ENCODE measurements at regions not wholly inside any gene's neighbourhood (a gene's known extent, or its start where the extent isn't known, plus 50 kb on each side); places are given as distances from the start of the nearest gene placed in this dataset.

DNA sequence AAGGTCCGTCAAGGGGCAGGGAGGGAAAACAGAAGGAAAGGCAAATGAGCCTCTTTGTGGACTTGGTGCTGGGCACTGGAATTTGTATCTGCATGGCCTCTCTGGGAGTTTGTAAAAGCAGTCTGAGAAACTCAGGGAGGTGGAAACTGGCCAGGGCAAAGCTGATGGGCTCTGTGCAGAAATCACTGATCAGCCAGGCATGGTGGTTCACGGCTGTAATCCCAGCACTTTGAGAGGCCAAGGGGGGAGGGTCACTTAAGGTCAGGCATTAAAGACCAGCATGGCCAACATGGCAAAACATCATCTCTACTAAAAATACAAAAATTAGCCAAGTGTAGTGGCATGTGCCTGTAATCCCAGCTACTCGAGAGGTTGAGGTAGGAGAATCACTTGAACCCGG lies 369.9 kb upstream of the ZNF507 start:
- no peak overlapping the region for H3K9ac ChIP-seq (ENCODE audit: low read length)
- no peaks in the 10 kb centered on the region for H4K20me1 ChIP-seq (ENCODE audit: insufficient read depth, low read length)
- TF ChIP-seq, protein P1, sequence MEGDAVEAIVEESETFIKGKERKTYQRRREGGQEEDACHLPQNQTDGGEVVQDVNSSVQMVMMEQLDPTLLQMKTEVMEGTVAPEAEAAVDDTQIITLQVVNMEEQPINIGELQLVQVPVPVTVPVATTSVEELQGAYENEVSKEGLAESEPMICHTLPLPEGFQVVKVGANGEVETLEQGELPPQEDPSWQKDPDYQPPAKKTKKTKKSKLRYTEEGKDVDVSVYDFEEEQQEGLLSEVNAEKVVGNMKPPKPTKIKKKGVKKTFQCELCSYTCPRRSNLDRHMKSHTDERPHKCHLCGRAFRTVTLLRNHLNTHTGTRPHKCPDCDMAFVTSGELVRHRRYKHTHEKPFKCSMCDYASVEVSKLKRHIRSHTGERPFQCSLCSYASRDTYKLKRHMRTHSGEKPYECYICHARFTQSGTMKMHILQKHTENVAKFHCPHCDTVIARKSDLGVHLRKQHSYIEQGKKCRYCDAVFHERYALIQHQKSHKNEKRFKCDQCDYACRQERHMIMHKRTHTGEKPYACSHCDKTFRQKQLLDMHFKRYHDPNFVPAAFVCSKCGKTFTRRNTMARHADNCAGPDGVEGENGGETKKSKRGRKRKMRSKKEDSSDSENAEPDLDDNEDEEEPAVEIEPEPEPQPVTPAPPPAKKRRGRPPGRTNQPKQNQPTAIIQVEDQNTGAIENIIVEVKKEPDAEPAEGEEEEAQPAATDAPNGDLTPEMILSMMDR (IDR thresholded peaks at IDR 0.05; ENCODE audit: low read depth, low read length), result no peak
- no peak for TF ChIP-seq EZH2phosphoT487 (IDR thresholded peaks at IDR 0.05; ENCODE audit: low read depth)
- no peaks in the 10 kb centered on the region for H3K4me1 ChIP-seq (ENCODE audit: low read length)
- H3K9me3 ChIP-seq (ENCODE audit: insufficient read depth, low read length), result no peaks in the 10 kb centered on the region
- H2AFZ ChIP-seq (ENCODE audit: low read depth, low read length), result no peak overlapping the region
- H3K36me3 ChIP-seq (replicated peaks; ENCODE audit: low read depth, low read length), result no peaks in the 10 kb centered on the region
- no peak overlapping the region for H3K27ac ChIP-seq (ENCODE audit: low read length)
- no peak overlapping the region for H3K4me3 ChIP-seq (ENCODE audit: low read length)
- H3K79me2 ChIP-seq (ENCODE audit: low read length), result no peaks in the 10 kb centered on the region
- no peak overlapping the region for H3K4me2 ChIP-seq (ENCODE audit: low read length)
- H3K27me3 ChIP-seq (ENCODE audit: low read depth, low read length), result no peaks in the 10 kb centered on the region

DNA sequence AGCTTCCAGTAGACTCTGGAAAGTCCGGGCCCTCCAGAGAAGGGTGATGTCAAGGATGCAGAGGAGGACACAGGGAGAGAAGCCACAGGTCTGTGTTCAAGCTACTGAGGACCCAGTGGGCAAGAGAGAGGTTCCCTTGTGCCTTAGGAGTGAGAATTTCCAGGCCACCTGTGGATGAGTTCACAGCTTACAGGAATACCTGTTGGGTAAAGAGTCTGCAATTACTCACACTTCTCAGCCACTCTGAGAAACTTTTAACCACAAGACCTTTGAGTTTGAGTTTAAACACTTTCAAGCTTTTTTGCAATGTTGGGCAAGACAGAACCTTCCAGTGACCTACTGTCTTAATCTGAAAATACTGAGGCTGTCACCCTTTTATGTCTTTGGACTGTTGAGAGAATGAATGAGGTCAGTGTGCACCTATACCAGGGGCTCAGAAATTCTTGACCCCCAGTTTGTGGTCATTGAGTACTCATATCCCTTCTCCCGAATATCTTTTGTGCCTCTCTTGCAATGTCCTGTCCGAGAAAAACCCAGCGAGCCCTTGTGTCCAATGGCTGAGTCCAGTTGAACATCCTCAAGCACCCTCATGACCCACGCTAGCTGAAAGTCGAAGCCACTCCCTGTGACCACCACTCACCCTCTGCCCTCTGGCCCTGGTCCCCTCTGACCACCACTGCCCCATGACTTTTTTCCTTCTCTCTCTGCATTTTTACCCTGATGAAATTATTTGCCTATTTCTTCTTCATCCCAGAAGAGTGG lies 368.5 kb upstream of the ZNF507 start:
- H3K9me3 ChIP-seq (ENCODE audit: insufficient read depth, low read length), result no peaks in the 10 kb centered on the region
- TF ChIP-seq EZH2phosphoT487 (IDR thresholded peaks at IDR 0.05; ENCODE audit: low read depth), result no peak
- TF ChIP-seq, protein P1 (IDR thresholded peaks at IDR 0.05; ENCODE audit: low read depth, low read length), result no peak
- H3K36me3 ChIP-seq (replicated peaks; ENCODE audit: low read depth, low read length), result no peaks in the 10 kb centered on the region
- H3K4me2 ChIP-seq (ENCODE audit: low read length), result no peak overlapping the region
- H3K4me3 ChIP-seq (ENCODE audit: low read length), result no peak overlapping the region
- H2AFZ ChIP-seq (ENCODE audit: low read depth, low read length), result no peak overlapping the region
- H4K20me1 ChIP-seq (ENCODE audit: insufficient read depth, low read length), result no peaks in the 10 kb centered on the region
- no peaks in the 10 kb centered on the region for H3K4me1 ChIP-seq (ENCODE audit: low read length)
- no peak overlapping the region for H3K27ac ChIP-seq (ENCODE audit: low read length)
- no peak overlapping the region for H3K9ac ChIP-seq (ENCODE audit: low read length)
- no peaks in the 10 kb centered on the region for H3K27me3 ChIP-seq (ENCODE audit: low read depth, low read length)
- H3K79me2 ChIP-seq (ENCODE audit: low read length), result no peaks in the 10 kb centered on the region

DNA sequence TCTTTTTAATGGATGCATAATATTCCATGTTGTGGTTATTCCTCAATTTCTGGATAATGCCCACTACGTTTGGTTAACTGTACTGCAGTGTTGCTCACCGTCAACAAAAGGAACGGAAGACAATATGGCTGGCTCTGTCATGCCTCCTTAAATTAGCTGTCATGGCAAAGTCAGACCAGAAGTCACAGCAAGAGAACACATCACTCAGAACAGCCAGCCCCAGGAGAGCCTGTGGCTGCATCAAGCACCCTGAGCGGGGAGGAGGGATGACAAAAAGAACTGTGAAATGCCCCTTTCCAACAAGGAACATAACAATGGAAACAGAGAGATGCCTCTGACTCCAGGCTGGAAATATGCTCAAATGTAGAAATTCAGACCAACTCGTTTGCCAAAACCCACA lies 366.0 kb upstream of the ZNF507 start:
- Histone ChIP-seq H3K4me3 (ENCODE audit: low read length) (no peak overlapping the region), H3K27ac (ENCODE audit: low read length) (no peak overlapping the region), H3K79me2 (ENCODE audit: low read length) (no peaks in the 10 kb centered on the region), H3K9ac (ENCODE audit: low read length) (no peak overlapping the region), H3K27me3 (ENCODE audit: low read depth, low read length) (no peaks in the 10 kb centered on the region), H4K20me1 (ENCODE audit: insufficient read depth, low read length) (no peaks in the 10 kb centered on the region), H3K36me3 (replicated peaks; ENCODE audit: low read depth, low read length) (no peaks in the 10 kb centered on the region), H3K4me1 (ENCODE audit: low read length) (no peaks in the 10 kb centered on the region), H3K4me2 (ENCODE audit: low read length) (no peak overlapping the region), H2AFZ (ENCODE audit: low read depth, low read length) (no peak overlapping the region), H3K9me3 (ENCODE audit: insufficient read depth, low read length) (no peaks in the 10 kb centered on the region)
- TF ChIP-seq EZH2phosphoT487 (IDR thresholded peaks at IDR 0.05; ENCODE audit: low read depth), result no peak
- TF ChIP-seq, protein P1 (IDR thresholded peaks at IDR 0.05; ENCODE audit: low read depth, low read length), result no peak

DNA sequence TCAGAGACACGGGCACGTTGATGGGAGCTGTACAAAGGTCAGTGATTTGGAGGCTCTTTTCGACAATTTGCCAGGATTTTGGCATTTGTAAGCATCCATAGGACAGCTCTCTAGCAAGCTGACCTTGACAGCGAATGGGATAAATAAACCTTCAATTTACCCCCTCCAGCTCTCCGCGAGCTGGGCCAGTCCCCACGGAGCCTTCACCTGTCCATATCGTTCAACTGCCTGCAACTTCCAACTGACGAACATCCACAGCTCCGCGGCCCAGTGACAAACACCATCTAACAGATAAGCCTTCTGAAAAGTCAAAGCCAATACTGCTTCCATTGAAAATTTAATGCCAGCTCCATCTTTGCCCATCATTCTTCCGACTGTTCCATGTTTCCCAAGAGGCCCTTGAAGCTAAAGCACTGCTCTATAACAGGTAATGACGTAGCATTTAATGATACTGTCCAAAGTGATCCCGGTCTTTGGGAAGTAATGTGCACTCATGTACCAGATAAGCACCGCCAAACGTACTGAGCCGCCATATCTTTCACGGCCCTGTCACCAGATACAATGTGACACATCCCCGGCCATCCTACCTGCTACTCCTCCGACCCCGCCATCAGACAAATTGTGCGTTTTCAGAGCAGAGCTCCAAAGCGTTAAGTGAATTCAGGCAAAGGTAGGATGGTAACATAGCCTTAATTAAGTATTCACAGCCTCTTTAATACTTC lies 365.3 kb upstream of the ZNF507 start:
- Histone ChIP-seq H3K27ac (ENCODE audit: low read length) (no peak overlapping the region), H3K36me3 (replicated peaks; ENCODE audit: low read depth, low read length) (no peaks in the 10 kb centered on the region), H2AFZ (ENCODE audit: low read depth, low read length) (no peak overlapping the region), H4K20me1 (ENCODE audit: insufficient read depth, low read length) (no peaks in the 10 kb centered on the region), H3K4me1 (ENCODE audit: low read length) (no peaks in the 10 kb centered on the region), H3K9me3 (ENCODE audit: insufficient read depth, low read length) (no peaks in the 10 kb centered on the region), H3K4me2 (ENCODE audit: low read length) (no peak overlapping the region), H3K4me3 (ENCODE audit: low read length) (no peak overlapping the region), H3K9ac (ENCODE audit: low read length) (no peak overlapping the region), H3K27me3 (ENCODE audit: low read depth, low read length) (no peaks in the 10 kb centered on the region), H3K79me2 (ENCODE audit: low read length) (no peaks in the 10 kb centered on the region)
- TF ChIP-seq, protein P1 (IDR thresholded peaks at IDR 0.05; ENCODE audit: low read depth, low read length), result no peak
- no peak for TF ChIP-seq EZH2phosphoT487 (IDR thresholded peaks at IDR 0.05; ENCODE audit: low read depth)

Data from OCI-LY3 (cell line).